ENCODE measurements at regions not wholly inside any gene's neighbourhood (a gene's known extent, or its start where the extent isn't known, plus 50 kb on each side); places are given as distances from the start of the nearest gene placed in this dataset.

DNA sequence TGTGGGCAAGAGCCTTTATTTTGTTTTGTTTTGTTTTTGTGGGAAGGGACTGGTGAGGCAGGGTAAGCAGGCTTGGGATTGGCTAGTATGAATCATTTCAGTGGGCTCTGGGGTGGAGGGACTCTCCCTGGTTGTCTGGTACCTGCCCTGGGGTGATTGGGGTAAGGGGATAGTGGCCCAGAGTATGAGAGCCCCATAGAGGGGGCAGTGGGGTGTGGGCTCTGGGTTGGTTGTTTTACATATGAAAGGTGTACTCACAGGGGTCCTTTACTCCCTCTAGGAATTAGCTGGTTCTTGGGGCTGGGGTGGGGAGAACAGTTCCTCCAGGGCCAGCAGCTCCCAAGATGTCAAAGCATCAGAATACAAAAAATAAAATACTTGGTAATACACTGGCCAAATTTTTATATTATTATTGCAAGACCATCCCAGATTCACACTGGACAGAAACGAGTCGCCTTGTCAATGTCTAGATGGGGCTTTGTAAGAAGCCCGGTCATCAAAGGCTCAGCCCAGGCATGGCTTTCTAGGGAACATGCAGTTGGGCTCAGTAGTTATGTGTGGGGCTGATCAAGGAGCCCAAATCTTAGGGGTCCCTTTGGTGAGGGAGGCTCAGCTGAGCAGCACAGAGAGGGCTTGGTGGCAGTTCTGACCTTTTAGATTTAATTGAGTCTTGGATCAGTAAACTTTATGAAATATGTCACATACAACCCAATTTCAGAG, 190.5 kb downstream of the NXNL2 start (continued):
- TF ChIP-seq BRCA1 (IDR thresholded peaks at IDR 0.05; ENCODE audit: low read depth, low read length) (no peak), CHD2 (IDR thresholded peaks at IDR 0.05; ENCODE audit: low read length) (no peak)
- TF ChIP-seq, protein P1, sequence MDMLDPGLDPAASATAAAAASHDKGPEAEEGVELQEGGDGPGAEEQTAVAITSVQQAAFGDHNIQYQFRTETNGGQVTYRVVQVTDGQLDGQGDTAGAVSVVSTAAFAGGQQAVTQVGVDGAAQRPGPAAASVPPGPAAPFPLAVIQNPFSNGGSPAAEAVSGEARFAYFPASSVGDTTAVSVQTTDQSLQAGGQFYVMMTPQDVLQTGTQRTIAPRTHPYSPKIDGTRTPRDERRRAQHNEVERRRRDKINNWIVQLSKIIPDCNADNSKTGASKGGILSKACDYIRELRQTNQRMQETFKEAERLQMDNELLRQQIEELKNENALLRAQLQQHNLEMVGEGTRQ (IDR thresholded peaks at IDR 0.05; ENCODE audit: low read length): no peak

Measured in H1 (cell line).